Fibroblast of villous mesenchyme (primary cell): ENCODE measurements at regions not wholly inside any gene's neighbourhood (a gene's known extent, or its start where the extent isn't known, plus 50 kb on each side); places are given as distances from the start of the nearest gene placed in this dataset.
A peak's percentile ranks its signal among the peaks of the same experiment; 100 is the strongest.
"Not testable (repeated sequence)": the region's sequence is repeated elsewhere in the genome, so short reads cannot be mapped to it uniquely, and the experiment has no call there.

Experiments used
- DNase-seq: peaks from one replicate; pipeline ENCODE4 v3.0.0-alpha.2; 2010; ENCODE audit warnings: low read depth
- H3K4me3 ChIP-seq: 2 replicates; pipeline ENCODE4 v1.5.1; 2011; ENCODE audit warnings: low read depth, mild to moderate bottlenecking, low read length
- TF ChIP-seq, protein P1 (sequence below): IDR thresholded peaks from 2 replicates; pipeline ENCODE4 v1.5.1; 2012; ENCODE audit warnings: low read depth, mild to moderate bottlenecking, low read length; ENCODE audit not compliant: insufficient read depth

DNA sequence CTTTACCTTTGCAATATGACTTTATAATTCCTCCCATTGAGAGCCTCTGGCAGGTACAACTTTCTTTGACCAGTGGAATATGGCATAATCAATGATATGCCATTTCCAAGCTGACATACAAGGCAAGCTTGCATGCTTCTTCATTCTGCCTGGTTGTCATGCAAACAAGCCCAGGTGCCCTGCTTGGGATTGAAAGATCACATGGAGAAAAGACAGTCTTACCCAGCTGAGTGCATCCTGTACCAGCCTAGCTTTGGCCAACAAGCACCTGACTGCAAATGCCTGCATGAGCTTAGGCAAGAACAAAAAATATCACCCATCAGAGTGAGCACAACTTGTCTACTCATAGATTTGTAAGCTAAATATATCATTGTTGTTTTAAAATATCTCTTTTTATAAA lies 82.9 kb upstream of the KCND2 start:
- no peak overlapping the region for H3K4me3 ChIP-seq
- DNase-seq = no peak
- TF ChIP-seq, protein P1, sequence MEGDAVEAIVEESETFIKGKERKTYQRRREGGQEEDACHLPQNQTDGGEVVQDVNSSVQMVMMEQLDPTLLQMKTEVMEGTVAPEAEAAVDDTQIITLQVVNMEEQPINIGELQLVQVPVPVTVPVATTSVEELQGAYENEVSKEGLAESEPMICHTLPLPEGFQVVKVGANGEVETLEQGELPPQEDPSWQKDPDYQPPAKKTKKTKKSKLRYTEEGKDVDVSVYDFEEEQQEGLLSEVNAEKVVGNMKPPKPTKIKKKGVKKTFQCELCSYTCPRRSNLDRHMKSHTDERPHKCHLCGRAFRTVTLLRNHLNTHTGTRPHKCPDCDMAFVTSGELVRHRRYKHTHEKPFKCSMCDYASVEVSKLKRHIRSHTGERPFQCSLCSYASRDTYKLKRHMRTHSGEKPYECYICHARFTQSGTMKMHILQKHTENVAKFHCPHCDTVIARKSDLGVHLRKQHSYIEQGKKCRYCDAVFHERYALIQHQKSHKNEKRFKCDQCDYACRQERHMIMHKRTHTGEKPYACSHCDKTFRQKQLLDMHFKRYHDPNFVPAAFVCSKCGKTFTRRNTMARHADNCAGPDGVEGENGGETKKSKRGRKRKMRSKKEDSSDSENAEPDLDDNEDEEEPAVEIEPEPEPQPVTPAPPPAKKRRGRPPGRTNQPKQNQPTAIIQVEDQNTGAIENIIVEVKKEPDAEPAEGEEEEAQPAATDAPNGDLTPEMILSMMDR = no peak

DNA sequence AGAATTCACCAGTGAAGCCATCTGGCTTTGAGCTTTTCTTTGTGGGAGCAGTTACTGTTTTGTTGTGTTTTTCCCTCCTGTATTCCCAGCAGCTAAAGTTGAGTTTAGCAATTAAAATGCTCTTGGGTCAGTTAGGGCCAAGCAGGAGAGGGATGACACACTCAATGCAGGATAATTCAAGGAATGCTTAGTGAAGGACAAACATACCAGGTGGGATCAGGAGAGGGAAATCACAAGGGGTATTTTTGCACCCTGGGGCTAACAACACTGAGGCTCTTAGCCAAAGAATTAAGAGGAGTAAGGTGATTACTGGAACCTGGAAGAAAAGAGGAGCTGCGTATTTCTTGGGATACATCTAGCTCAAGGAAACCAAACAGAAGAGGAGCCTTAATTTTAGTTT lies 82.4 kb upstream of the KCND2 start:
- TF ChIP-seq, protein P1 = no peak
- DNase-seq = peak; percentile 65

DNA sequence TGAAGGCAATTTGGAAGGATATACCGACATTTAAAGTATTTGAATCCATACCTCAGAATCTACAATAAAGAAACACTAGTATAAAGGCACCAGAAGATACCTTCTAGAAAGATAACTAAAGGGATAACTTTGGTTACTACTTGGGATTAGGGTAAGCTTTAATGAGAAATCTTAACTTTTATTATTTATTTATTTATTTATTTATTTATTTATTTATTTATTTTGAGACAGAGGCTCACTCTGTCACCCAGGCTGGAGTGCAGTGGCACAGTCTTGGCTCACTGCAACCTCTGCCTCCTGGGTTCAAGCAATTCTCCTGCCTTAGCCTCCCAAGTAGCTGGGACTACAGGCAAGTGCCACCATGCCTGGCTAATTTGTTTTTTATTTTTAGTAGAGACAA lies 81.6 kb upstream of the KCND2 start:
- not testable (repeated sequence) for DNase-seq, H3K4me3 ChIP-seq

More for the DNA sequence above, 82.4 kb upstream of the KCND2 start:
- H3K4me3 ChIP-seq = no peak overlapping the region

DNA sequence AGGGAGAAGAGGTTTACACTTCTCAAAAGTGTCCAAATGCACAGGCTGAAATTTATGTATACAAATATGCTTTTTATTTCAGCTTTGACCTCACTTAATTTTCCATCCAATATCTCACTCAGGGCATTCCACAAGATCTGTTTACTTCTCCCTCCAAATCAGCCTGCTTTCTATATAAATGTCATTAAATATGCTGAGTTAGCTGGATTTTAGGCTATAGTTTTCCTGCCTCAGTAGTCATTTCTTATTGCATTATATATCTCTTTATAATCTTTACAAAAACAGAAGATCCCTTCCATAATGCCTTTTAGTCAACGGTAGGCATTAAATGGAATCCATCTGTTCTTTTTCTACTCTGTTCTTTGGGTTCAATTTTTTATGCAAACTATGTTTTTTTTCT lies 71.7 kb upstream of the KCND2 start:
- TF ChIP-seq, protein P1 = no peak
- no peak overlapping the region for H3K4me3 ChIP-seq
- no peak for DNase-seq

DNA sequence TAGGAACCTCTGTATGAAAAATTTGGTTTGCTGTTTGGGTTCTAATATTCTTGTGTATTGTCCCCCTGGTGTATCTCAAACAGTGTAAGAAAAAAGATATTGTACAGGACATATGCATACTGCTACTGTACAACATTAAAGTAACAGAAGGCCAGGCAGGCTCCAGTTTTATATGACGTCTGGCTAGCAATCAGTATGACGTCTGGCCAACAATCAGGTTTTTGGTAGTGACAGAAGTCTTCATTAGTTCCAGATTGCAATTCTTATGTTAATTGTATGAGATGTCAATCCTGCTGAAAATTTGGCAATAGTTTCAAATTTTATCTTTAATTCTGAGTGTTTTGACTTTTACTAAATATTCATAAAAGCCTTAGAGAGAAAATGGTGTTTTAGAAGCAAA lies 67.9 kb upstream of the KCND2 start:
- DNase-seq = no peak
- H3K4me3 ChIP-seq = no peak overlapping the region
- TF ChIP-seq, protein P1 = no peak

DNA sequence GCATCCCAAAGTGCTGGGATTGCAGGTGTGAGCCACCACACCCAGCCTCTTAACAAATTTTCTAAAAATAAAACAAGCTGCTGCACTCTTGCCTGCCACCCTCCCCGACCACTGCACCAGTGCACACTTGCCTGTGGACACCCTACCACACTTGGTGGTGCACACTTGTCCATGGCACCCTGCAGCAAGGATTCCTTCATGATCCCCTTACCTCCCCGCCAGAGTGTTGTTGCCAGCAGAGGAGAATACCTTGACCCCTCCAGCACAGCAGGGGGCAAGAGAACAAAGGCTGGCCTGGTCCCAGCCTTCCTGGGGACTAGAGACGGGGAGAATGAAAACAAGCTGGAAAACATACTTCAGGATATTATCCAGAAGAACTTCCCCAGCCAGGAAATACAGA lies 65.9 kb upstream of the KCND2 start:
- no peak for DNase-seq
- H3K4me3 ChIP-seq = no peak overlapping the region
- TF ChIP-seq, protein P1 = no peak

DNA sequence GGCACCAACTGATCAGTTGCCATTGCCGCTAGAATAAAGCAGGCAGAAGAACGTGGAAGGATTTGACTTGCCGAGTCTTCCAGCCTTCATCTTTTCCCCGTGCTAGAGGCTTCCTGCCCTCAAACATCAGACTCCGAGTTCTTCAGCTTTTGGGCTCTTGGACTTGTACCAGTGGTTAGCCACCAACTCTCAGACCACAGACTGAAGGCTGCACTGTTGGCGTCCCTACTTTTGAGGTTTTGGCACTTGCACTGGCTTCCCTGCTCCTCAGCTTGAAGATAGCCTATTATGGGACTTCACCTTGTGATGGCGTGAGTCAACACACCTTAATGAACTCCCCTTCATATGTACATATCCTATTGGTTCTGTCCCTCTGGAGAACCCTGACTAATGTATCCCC lies 57.3 kb upstream of the KCND2 start:
- TF ChIP-seq, protein P1 = no peak
- DNase-seq = no peak
- no peak overlapping the region for H3K4me3 ChIP-seq
